ENCODE measurements at regions not wholly inside any gene's neighbourhood (a gene's known extent, or its start where the extent isn't known, plus 50 kb on each side); places are given as distances from the start of the nearest gene placed in this dataset.

DNA sequence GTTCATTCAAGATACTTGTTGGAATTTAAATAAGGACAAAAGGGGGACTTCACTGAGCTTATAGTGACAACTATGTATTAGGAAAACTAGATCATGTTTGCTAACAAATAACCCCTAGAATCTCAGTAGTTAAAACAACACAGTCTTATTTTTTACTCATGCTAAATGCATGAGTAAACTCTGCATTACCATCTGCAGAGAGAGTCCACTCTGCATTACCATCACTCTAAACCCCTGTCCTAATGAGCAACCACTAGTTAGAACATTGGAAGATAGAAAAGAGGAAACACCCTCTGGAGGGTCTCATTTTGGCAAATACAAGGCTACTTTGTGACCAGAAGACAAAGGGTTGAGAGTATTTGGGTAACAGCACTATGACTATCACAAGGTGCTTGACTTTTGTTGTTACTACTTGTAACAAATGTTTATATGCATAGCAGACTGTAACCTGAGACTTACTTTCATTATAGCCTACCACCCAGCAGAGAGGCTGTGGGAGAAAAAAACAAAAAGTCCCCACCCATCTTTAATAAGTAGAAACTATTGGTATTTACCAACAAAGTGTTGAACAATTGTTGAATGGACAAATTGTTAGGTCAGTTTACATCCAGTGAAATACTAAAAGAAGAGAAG lies 99.1 kb downstream of the OXSM start:
- DNase-seq (no peak), ATAC-seq (no peak)
- intact Hi-C loops (cut with DNase I, micrococcal nuclease): no loop called here

DNA sequence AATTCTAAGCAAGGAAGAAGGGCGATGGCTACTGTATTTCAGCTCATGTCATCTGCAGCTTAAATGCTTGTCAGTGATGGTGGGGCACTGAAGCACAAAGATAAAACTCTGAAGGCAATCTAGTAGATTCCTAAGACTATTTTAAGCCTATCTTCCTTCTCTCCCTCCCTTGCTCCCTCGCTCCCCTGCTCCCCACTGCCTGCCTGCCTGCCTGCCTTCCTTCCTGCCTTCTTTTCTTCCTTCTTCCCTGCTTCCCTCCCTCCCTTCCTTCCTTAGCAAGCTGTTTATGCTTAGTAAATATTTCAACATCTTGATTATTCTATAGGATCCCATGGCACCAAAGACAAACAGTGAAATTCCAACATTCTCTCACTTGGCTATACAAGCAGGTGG lies 99.6 kb downstream of the OXSM start:
- no peak for DNase-seq
- ATAC-seq: no peak
- intact Hi-C loops (cut with DNase I, micrococcal nuclease): no loop called here

DNA sequence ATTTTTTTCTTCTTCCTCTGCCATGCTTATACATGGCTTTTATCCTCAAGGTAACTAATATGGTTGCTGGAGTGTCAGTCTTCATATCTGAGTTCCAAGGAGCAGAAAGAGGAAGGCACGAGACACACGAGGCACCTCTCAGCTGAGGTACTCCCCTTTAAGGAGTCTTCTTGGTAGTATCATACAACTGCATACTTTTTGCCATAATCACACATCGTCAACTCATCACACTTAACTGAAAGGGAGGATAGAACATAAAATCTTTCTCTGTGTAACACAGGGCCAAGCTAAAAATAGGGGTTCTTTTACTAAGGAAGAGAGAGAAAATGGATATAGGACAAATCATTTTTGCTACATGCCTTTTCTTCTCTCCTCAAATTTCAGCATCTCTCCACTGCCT lies 104.2 kb downstream of the OXSM start:
- DNase-seq (no peak), ATAC-seq (no peak)
- intact Hi-C loops (cut with DNase I, micrococcal nuclease): no loop called here

DNA sequence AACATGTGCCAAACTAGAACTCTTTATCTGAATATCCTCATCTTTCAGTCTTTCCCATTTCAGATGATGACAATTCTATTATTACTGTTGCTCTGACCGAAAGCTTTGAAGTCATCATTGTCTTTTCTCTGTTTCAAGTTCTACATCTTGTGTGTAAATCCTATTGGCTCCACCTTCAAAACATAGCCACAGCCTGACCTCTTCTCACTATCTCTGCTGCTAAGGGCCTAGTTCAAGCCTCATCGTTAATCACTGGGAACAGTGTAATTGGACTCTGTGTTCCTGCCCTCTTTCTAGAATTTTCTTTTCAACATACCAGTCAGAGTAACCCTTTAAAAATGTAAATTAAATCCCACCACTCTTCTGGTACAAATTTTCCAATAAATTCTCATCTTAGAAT lies 105.1 kb downstream of the OXSM start:
- ATAC-seq (no peak), DNase-seq (no peak)
- intact Hi-C loops (cut with DNase I, micrococcal nuclease): no loop called here

DNA sequence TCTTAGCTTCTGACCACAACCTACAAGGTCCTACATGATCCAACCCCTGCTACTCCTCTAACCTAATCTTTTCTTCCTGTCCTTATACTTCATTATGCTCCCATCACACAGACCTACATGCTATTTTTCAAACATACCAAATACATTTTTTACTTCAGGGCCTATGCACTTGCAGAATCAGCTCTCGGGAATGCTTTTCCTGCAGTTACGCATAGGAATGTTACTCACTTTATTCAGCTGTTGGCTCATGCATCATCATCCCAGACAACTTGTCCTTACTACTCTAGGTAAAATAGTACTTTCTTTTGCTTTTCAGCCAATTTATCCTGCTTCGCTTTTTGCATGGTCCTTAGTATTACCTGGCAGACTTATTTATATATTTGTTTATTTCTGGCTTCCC lies 105.6 kb downstream of the OXSM start:
- no peak for ATAC-seq
- intact Hi-C loops (cut with DNase I, micrococcal nuclease): no loop called here
- no peak for DNase-seq

DNA sequence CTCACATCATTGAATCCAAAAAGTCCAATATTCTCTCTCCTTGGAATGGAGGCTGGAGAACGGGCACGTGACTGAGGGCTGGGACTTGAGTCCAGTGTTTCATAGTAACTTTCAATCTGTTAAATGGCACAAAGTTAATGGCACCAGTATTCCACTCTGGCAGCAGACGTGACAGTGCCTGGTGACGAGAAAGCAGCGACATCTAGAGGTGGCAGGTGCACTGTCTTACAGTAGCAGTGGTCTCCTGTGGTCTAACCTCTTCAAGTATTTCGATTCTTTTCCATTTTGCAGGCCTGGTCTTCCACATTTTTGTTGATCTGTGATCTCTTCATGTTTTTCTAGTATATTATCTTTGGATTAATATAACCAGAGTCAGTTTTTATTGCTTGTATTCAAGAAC lies 107.1 kb downstream of the OXSM start:
- DNase-seq (no peak), ATAC-seq (no peak)
- intact Hi-C loops (cut with DNase I, micrococcal nuclease): no loop called here

DNA sequence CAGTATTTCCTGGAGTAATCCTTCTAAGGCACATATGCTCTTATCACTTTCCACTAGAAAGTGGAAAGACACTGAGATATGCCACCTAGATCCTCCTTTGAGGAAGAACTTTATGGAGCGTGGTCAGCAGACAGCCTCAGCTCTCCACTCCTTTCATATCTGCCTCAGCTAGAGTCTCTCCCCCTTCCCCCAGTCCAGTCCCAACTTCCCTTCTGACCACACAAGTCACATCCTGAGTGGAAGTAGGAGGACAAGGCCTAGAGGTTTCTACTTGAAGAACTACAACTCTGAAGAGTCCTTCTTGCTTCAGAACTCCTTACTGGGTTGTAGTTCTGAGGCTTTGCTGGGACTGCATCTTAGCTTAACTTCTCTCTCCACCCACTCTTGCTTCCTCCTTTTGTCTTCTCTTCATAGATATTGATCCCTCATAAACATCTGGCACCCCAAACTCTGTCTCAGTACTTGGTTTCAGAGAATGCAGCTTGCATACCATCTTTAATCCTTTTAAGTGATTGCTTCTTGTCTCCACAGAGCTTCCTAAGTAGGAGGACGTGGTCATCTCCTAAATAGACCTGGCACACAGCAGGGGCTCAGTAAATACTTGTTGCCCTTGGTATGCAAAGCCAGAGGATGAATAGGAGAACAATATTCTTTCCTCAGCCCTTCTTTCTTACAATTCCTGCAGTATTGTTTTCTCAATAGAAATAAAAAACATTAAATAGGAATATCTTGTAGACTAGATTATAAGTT lies 109.6 kb downstream of the OXSM start:
- intact Hi-C loops (cut with DNase I, micrococcal nuclease): no loop called here
- no peak for ATAC-seq
- no peak for DNase-seq

DNA sequence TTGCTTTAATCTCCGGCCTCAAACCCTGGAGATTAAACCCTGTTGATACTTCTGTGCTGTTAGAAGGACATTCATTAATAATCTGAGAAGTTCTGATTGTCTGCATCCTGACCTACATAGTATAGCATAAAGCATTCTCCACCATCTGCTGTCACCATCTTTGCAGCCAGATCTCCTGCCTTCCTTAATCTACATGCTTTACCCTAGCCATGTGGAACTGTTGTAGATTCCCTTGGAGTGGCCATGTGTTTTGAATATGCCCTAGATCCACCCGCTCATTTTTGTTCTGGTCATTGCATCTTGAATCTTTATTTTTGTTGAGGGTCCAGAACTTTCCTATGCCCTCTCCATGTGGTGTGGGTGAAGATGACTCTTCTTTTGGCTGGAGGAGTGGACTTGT lies 110.3 kb downstream of the OXSM start:
- intact Hi-C loops (cut with DNase I, micrococcal nuclease): no loop called here
- DNase-seq: no peak
- ATAC-seq: no peak

DNA sequence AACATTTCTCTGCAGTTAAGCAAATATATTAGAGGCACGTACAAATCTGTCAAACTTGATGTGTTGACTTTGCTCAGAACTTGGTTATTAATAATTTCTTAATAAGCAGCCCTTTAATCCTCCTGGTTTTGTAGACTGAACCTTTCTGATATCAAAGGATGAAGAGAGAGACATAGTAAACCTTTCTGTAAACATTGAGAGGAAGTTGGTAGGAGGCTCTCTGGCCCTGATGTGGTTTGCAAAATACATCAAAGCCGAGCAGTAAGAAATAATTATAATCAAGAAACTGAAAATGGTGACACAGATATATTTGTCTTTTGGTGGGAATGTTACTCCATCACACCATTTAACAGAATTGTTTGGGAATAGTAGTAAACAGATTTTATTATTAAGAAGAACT lies 111.9 kb downstream of the OXSM start:
- ATAC-seq (no peak), DNase-seq (no peak)
- intact Hi-C loops (cut with DNase I, micrococcal nuclease): no loop called here

DNA sequence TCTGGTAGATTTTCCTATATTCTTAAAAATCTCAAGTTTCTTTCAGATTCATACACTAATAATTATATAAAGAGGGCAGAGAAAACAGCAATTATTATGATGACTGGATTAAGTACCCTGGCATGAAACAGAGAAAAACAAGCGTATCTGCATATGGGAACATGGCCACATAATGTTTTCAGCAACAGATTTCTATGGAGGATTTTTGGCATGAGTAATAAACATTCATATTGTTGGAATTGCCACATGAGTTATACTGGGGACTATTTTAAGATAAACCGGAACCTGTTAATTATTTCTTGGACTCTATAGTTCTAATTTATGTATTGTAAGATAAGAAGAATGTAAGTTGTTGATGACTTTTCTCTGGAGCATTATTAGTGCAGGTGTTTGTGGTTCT lies 112.7 kb downstream of the OXSM start:
- no peak for ATAC-seq
- DNase-seq: no peak
- intact Hi-C loops (cut with DNase I, micrococcal nuclease): no loop called here

DNA sequence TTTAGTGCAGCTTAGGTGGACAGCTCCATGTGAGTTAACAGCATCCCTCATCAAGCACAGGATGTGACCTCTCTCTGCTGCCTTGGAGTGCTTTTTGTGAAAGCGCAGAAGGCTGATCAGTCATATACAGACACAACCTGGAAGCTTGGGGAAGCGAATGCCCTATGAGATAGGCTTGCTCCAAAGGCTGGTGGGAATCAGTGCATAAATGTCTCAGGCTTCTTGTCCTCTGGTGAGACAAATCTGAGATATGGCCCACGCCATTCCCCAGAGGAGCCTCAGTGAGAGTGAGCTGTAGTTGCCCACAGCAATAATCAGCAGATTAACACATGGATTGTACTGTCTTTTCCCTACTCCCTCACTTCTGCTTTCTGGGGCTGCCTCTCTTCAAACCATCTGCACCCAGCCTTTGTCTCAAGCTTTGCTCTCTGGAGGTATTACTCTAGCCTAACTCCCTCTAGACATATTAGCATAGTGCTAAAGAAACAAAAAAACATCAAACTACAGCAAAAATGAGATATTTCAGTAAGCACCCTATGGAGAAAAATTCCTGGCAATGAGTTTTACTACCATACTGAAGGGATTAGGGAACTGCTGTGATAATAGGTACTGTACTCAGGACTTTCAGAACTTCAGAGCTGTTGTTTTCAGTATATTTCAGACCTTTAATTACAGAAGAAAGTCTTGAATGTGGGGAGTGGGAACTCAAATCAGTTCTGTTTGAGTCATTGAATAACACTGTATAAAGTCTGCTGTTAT lies 113.7 kb downstream of the OXSM start:
- ATAC-seq: no peak
- intact Hi-C loops (cut with DNase I, micrococcal nuclease): no loop called here
- DNase-seq: no peak

DNA sequence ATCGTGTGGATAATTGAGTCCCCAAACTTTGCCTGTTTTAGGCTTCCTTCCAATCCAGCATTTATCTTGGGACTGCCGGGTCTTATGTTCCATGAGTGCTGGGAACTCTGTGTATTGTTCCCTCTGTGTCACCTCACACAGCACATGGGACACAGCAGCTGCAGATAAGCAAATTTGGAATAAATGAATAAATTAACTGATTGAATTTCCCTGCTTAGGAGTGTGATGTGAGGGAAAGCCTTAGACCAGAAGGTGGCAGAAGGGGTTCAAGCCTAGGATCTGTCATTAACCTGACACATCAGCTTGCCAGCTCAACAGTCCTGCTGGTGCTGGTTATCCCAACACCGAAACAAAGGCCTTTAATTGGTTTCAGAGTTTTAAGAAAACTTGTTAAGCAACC lies 114.3 kb downstream of the OXSM start:
- no peak for ATAC-seq
- no peak for DNase-seq
- intact Hi-C loops (cut with DNase I, micrococcal nuclease): no loop called here

DNA sequence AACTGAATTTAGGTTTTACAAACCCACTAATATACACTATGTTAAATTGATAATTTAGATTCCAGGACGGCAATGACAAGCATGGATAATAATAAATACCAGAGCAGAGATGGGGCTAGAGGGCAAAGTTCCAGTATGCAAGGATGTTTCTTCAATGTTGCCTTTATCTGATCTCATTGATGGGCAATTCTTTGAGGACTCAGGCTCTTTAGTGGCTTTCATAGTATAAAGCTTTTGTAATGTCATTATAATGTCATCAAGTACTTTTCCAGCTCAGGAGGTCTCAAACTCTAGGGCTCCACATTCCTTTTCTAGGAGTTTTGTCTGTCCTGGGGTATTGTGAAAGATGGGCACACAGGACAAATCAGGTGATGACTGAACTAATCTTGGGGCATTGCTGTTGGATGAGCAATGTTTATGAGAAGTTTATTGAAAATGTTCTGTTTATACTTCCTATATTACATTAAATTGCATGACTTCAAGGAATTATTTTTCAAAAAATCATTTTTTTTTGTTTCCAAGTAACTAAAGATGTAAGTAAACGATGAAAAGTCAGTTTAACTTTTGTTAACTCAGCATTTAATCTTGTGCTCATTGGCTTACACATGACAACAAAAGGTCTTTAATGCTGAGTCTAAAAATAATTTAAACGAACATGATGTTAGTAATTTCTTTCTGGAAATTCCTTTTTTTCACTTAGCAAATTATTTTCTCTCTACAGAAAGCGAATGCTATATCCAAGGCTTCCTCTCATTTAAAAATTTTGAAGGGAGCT lies 116.4 kb downstream of the OXSM start:
- ATAC-seq: no peak
- no peak for DNase-seq
- intact Hi-C loops (cut with DNase I, micrococcal nuclease): no loop called here

DNA sequence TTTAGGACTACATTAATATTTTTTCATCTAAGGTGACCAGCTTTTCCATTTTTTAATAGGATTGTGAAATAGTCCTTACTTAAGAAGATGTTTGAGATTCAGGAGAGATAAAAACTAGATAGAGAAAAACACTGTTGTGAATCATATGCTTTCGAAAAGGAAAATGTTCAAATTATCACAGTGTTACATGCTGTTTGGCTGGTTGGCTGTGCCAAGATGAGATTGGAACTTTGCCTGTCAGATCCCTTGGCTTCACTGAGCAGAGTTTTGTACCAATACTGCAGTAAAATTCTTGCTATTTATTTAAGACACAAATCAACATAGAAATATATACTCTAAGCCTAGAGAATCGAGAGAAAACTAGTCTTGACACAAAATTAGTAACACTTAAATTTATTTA lies 117.2 kb downstream of the OXSM start:
- DNase-seq: no peak
- ATAC-seq: no peak
- intact Hi-C loops (cut with DNase I, micrococcal nuclease): no loop called here

DNA sequence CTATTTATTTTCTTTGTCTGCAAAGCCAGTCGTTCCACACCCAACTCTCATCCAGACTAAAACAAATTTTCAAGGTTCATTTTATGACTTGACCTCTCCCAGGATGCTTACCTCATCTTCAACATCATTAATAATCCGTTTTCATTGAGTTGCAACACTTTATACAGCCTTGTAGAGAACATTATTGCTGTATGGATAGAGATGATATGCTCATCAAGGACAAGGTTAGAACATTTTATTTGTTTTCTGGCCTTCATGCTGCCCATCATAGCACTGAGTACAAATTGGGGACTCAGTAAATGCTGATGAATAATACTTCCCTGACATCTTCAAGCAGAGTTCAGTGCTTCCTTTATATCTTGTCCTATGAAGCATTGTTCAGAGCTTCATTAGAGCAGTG lies 120.2 kb downstream of the OXSM start:
- no peak for DNase-seq
- intact Hi-C loops (cut with DNase I, micrococcal nuclease): no loop called here
- no peak for ATAC-seq

DNA sequence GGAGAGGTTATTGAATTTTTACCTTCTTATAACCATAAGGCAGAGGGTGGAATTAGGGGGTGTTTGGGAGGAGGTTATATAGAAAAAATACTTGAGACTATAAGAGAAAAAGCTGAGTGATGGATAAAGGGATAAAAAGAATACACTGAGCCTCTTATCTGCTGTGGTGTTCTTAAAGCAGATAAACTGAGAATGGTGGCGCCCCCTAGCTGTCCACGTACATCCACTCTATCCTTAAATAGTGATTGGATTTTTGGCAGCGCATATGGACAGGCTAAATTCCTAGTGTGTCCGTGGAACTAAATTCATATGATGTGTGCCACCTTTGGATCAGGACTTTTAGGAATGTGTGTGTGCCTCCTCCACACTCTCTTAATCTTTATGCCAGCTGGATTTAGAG lies 121.1 kb downstream of the OXSM start:
- intact Hi-C loops (cut with DNase I, micrococcal nuclease): no loop called here
- ATAC-seq (no peak), DNase-seq (peak in 1 of 2 donors; percentile 62)

DNA sequence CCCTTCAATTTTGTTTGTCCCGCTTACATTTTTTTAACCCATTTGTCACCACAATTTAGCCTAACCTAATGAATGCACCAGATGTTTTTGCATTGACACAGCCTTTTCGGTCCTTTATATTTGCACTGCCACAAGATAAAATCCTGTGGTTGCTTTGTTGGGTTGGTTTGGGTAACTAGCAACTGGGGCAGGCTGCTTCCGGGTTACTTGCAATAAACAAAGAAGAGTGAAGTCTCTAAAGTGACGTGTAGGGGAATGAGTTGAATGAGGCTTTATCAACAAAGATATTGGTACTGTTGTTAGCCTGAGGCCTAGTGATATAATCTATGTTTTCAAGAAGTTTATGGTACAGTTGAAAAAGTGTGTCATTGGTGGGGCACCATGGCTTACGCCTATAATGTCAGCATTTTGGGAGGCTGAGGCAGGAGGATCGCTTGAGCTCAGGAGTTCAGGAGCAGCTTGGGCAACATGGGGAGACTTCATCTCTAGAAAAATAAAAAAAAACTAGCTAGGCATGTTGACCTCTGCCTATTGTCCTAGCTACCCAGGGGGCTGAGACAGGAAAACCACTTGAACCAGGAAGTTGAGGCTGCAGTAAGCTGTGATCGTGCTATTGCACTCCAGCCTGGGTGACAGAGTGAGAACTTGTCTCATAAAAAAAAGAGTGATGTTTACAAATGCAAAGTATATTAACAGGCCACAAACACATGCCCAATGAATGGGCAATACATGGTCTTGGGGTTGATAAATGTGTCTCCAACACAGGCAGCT lies 121.8 kb downstream of the OXSM start:
- intact Hi-C loops (cut with DNase I, micrococcal nuclease): no loop called here
- ATAC-seq: no peak
- DNase-seq: no peak

DNA sequence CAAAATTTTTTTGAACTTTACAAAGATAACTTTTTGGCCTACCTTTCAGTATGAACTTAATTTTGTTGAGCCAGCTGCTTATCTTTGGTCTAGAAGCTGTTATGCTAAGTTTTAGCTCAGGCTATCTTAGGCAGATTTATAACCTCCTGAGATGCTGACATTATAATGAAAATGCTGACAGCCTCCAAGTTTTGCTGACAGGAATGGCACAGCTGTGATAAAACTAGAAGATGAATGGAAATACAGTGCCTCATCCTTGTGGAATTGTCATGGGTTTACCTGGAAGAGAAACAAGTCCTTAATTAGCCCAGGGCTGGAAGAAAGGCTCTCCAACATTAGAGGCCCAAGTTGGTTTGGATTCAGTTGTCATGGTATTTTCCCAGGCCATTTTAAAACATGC lies 123.3 kb downstream of the OXSM start:
- DNase-seq: no peak
- no peak for ATAC-seq
- intact Hi-C loops (cut with DNase I, micrococcal nuclease): no loop called here

DNA sequence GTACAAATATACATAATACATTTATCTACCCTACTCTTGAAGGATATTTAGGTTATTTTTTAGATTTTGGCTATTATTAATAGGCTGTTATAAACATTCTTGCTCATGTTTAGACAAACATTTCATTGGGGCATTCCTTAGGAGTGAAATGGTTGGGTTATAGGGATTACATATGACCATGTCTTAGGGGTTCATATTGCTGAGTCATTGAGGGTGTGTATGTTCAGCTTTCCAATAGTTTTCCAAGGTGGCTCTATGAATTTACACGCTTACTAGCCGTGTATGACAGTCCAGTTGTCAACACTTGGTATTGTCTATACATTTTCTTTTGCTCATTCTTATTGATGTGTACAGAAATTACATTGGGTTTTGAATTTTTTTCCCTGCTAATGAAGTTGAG lies 125.8 kb downstream of the OXSM start:
- no peak for DNase-seq
- no peak for ATAC-seq
- intact Hi-C loops (cut with DNase I, micrococcal nuclease): no loop called here

All from left colon (tissue), 2 donors.